Iris pigment epithelial cell (primary cell): ENCODE measurements at regions not wholly inside any gene's neighbourhood (a gene's known extent, or its start where the extent isn't known, plus 50 kb on each side); places are given as distances from the start of the nearest gene placed in this dataset.

Experiments
- DNase-seq: peaks from one replicate; pipeline ENCODE4 v3.0.0-alpha.2; 2011; ENCODE audit warnings: low read depth

- DNase-seq, result no peak
These were observed 109.8 kb downstream of the DDX1 start for GRCh38 chr2:15701341-15701907.

- DNase-seq, result no peak
These were observed 110.3 kb downstream of the DDX1 start for GRCh38 chr2:15701991-15702390.

- DNase-seq, result no peak
These were observed 110.8 kb downstream of the DDX1 start for GRCh38 chr2:15702452-15702851.

GRCh38 chr2:15703365-15703869, 111.7 kb downstream of the DDX1 start:
- DNase-seq, result no peak

- no peak for DNase-seq
These were observed 112.6 kb downstream of the DDX1 start for GRCh38 chr2:15704086-15704787.

- DNase-seq, result no peak
These were observed 113.1 kb downstream of the DDX1 start for GRCh38 chr2:15704788-15705115.

GRCh38 chr2:15705310-15705709, 113.6 kb downstream of the DDX1 start:
- DNase-seq, result no peak

GRCh38 chr2:15705839-15706386, 114.2 kb downstream of the DDX1 start:
- DNase-seq, result no peak

- DNase-seq, result no peak
These were observed 114.8 kb downstream of the DDX1 start for GRCh38 chr2:15706424-15706823.

GRCh38 chr2:15706986-15707632, 115.4 kb downstream of the DDX1 start:
- DNase-seq, result no peak

GRCh38 chr2:15708161-15708560, 116.5 kb downstream of the DDX1 start:
- no peak for DNase-seq

GRCh38 chr2:15708865-15709820, 117.5 kb downstream of the DDX1 start:
- no peak for DNase-seq

GRCh38 chr2:15711126-15711860, 119.6 kb downstream of the DDX1 start:
- no peak for DNase-seq

- no peak for DNase-seq
These were observed 121.1 kb downstream of the DDX1 start for GRCh38 chr2:15712551-15713342.

GRCh38 chr2:15713475-15713874, 121.8 kb downstream of the DDX1 start:
- no peak for DNase-seq

GRCh38 chr2:15714002-15714401, 122.3 kb downstream of the DDX1 start:
- DNase-seq, result no peak

- DNase-seq, result no peak
These were observed 122.9 kb downstream of the DDX1 start for GRCh38 chr2:15714609-15715008.

- DNase-seq, result no peak
These were observed 123.9 kb downstream of the DDX1 start for GRCh38 chr2:15715596-15715995.

- no peak for DNase-seq
These were observed 126.7 kb downstream of the DDX1 start for GRCh38 chr2:15718103-15718943.

- no peak for DNase-seq
These were observed 127.3 kb downstream of the DDX1 start for GRCh38 chr2:15718944-15719323.
